HEK293 (cell line): ENCODE measurements at regions not wholly inside any gene's neighbourhood (a gene's known extent, or its start where the extent isn't known, plus 50 kb on each side); places are given as distances from the start of the nearest gene placed in this dataset.

Source experiments
- CTCF ChIA-PET: fragments of 350-600 bp; formaldehyde crosslinking; extraction: SDS; loops from one replicate; lab custom pipeline; 2021; ENCODE audit warnings: antibody characterized with exemption; lab: Yijun Ruan, JAX
- POLR2A ChIA-PET: fragments of 300-600 bp; formaldehyde crosslinking; extraction: SDS; loops from one replicate; lab custom pipeline; 2020; ENCODE audit warnings: antibody characterized with exemption, inconsistent platforms; lab: Yijun Ruan, JAX
- H3K27ac ChIP-seq: fragments of 200-500 bp; sonication (Bioruptor generic); 2 replicates; pipeline ENCODE4 v1.5.1; 2014; ENCODE audit warnings: low read depth, low read length, control low read depth, inconsistent platforms; ENCODE audit errors: extremely low read depth
- H3K36me3 ChIP-seq, 2 experiments: fragments of 200-500 bp in 1 of 2; sonication (Bioruptor generic) in 1 of 2; 1 replicate in 1 of 2; 2 replicates in 1 of 2; pipeline ENCODE4 v1.5.1; 2014 to 2017; ENCODE audit warnings: inconsistent platforms in 2 of 2, low read length in 2 of 2; ENCODE audit not compliant: control insufficient read depth in 2 of 2, insufficient read depth in 1 of 2
- H3K4me1 ChIP-seq: fragments of 200-500 bp; sonication (Bioruptor generic); 2 replicates; pipeline ENCODE4 v1.5.1; 2014; ENCODE audit warnings: mild to moderate bottlenecking, low read length, inconsistent platforms; ENCODE audit not compliant: control insufficient read depth, insufficient read depth
- H3K4me3 ChIP-seq: 2 replicates; pipeline ENCODE4 v1.5.1; 2011; ENCODE audit warnings: low read depth, mild to moderate bottlenecking, control low read depth, low read length, moderate library complexity
- H3K9me3 ChIP-seq: fragments of 200-500 bp; sonication (Bioruptor generic); 2 replicates; pipeline ENCODE4 v1.5.1; 2014; ENCODE audit warnings: low read depth, low read length, inconsistent platforms; ENCODE audit not compliant: control insufficient read depth, insufficient read depth
- GLI4 ChIP-seq: fragments of 450-650 bp; formaldehyde crosslinking; IDR thresholded peaks from 2 replicates; pipeline ENCODE4 v1.5.1; 2016; ENCODE audit warnings: missing biosample characterization, missing genetic modification characterization
- IKZF3 ChIP-seq: fragments of 450-650 bp; IDR thresholded peaks from 2 replicates; pipeline ENCODE4 v1.5.0; 2018; ENCODE audit warnings: missing biosample characterization, mild to moderate bottlenecking, missing genetic modification characterization, moderate library complexity
- MYNN ChIP-seq: fragments of 450-650 bp; formaldehyde crosslinking; IDR thresholded peaks from 2 replicates; pipeline ENCODE4 v1.5.1; 2016; ENCODE audit warnings: missing biosample characterization, missing genetic modification characterization, borderline replicate concordance
- PRDM2 ChIP-seq: fragments of 450-650 bp; formaldehyde crosslinking; IDR thresholded peaks from 2 replicates; pipeline ENCODE4 v1.5.1; 2016; ENCODE audit warnings: missing biosample characterization, missing genetic modification characterization, borderline replicate concordance
- SETDB1 ChIP-seq: IDR thresholded peaks from one replicate; pipeline ENCODE4 v1.6.1; 2017; ENCODE audit warnings: mild to moderate bottlenecking, low read length, moderate library complexity, mixed read lengths; ENCODE audit not compliant: insufficient read length
- TRIM28 ChIP-seq: IDR thresholded peaks from 2 replicates; pipeline ENCODE4 v1.6.1; 2011; ENCODE audit warnings: low read length, control low read depth, borderline replicate concordance
- YY1 ChIP-seq: fragments of 450-650 bp; formaldehyde crosslinking; IDR thresholded peaks from 2 replicates; pipeline ENCODE4 v1.5.1; 2018; ENCODE audit warnings: missing biosample characterization, missing genetic modification characterization
- ZBTB17 ChIP-seq: fragments of 450-650 bp; formaldehyde crosslinking; IDR thresholded peaks from 2 replicates; pipeline ENCODE4 v1.5.1; 2016; ENCODE audit warnings: missing biosample characterization, missing genetic modification characterization
- ZFHX2 ChIP-seq: fragments of 450-650 bp; formaldehyde crosslinking; conservative IDR thresholded peaks from 2 replicates; pipeline ENCODE4 v1.5.1; 2016; ENCODE audit warnings: missing biosample characterization, missing genetic modification characterization
- ZFP3 ChIP-seq: fragments of 450-650 bp; formaldehyde crosslinking; IDR thresholded peaks from 2 replicates; pipeline ENCODE4 v1.5.1; 2016; ENCODE audit warnings: low read depth, missing biosample characterization, missing genetic modification characterization
- ZFP69B ChIP-seq: fragments of 450-650 bp; formaldehyde crosslinking; IDR thresholded peaks from 2 replicates; pipeline ENCODE4 v1.5.1; 2016; ENCODE audit warnings: missing biosample characterization, missing genetic modification characterization
- ZNF112 ChIP-seq: fragments of 450-650 bp; formaldehyde crosslinking; IDR thresholded peaks from 2 replicates; pipeline ENCODE4 v1.5.0; 2017; ENCODE audit warnings: missing biosample characterization, missing genetic modification characterization
- ZNF138 ChIP-seq: fragments of 450-650 bp; formaldehyde crosslinking; IDR thresholded peaks from 2 replicates; pipeline ENCODE4 v1.5.1; 2016; ENCODE audit warnings: missing biosample characterization, missing genetic modification characterization, borderline replicate concordance
- ZNF223 ChIP-seq: fragments of 450-650 bp; formaldehyde crosslinking; IDR thresholded peaks from 2 replicates; pipeline ENCODE4 v1.5.1; 2016; ENCODE audit warnings: missing biosample characterization, missing genetic modification characterization
- ZNF324 ChIP-seq: fragments of 450-650 bp; formaldehyde crosslinking; IDR thresholded peaks from 2 replicates; pipeline ENCODE4 v1.5.1; 2016; ENCODE audit warnings: missing biosample characterization, missing genetic modification characterization
- ZNF354C ChIP-seq: fragments of 450-650 bp; formaldehyde crosslinking; IDR thresholded peaks from 2 replicates; pipeline ENCODE4 v1.5.1; 2016; ENCODE audit warnings: missing biosample characterization, missing genetic modification characterization, low read depth, borderline replicate concordance
- ZNF366 ChIP-seq: fragments of 450-650 bp; formaldehyde crosslinking; conservative IDR thresholded peaks from 2 replicates; pipeline ENCODE4 v1.5.1; 2016; ENCODE audit warnings: missing biosample characterization, missing genetic modification characterization
- ZNF544 ChIP-seq: fragments of 450-650 bp; formaldehyde crosslinking; IDR thresholded peaks from 2 replicates; pipeline ENCODE4 v1.5.0; 2017; ENCODE audit warnings: missing biosample characterization, missing genetic modification characterization
- ZNF629 ChIP-seq: fragments of 450-650 bp; formaldehyde crosslinking; IDR thresholded peaks from 2 replicates; pipeline ENCODE4 v1.5.1; 2017; ENCODE audit warnings: missing biosample characterization, missing genetic modification characterization
- ZNF747 ChIP-seq: fragments of 450-650 bp; formaldehyde crosslinking; IDR thresholded peaks from 2 replicates; pipeline ENCODE4 v1.5.1; 2016; ENCODE audit warnings: missing biosample characterization, missing genetic modification characterization
- TF ChIP-seq, protein P1 (sequence below): fragments of 450-650 bp; formaldehyde crosslinking; IDR thresholded peaks from 2 replicates; pipeline ENCODE4 v1.5.1; 2016; ENCODE audit warnings: missing biosample characterization, missing genetic modification characterization
- TF ChIP-seq, protein P2 (sequence below): fragments of 450-650 bp; formaldehyde crosslinking; IDR thresholded peaks from 2 replicates; pipeline ENCODE4 v1.5.1; 2016; ENCODE audit warnings: missing biosample characterization, missing genetic modification characterization, low read depth

DNA sequence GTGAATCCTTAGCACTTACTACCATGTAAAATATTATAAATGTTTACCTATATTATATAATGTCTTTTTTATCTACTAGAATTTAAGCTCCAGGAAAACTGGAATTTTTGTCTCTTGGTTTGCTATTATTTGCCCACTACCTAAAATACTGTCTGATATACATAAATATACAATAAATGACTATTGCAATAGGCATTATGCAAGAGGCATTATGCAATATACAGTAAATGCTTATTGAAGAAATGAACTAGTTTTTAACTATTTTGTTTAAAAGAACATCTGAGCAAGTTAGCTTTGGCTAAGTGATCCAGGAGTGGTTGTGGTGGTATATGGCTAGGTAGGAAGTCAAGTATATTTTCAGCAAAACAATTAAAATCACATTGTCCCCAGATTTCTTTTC is 640.2 kb upstream of the PKN2 start (continued):
- TF ChIP-seq PRDM2 (tag by site-specific recombination) (no peak), ZFHX2 (tag by site-specific recombination) (no peak), ZNF354C (tag by site-specific recombination) (no peak), GLI4 (tag by site-specific recombination) (no peak), ZNF747 (tag by site-specific recombination) (no peak), ZNF223 (tag by site-specific recombination) (no peak), ZFP69B (no peak), ZNF629 (tag by site-specific recombination) (no peak), IKZF3 (no peak), TRIM28 (no peak), ZNF138 (no peak), ZNF324 (tag by site-specific recombination) (no peak)
- TF ChIP-seq, protein P1, sequence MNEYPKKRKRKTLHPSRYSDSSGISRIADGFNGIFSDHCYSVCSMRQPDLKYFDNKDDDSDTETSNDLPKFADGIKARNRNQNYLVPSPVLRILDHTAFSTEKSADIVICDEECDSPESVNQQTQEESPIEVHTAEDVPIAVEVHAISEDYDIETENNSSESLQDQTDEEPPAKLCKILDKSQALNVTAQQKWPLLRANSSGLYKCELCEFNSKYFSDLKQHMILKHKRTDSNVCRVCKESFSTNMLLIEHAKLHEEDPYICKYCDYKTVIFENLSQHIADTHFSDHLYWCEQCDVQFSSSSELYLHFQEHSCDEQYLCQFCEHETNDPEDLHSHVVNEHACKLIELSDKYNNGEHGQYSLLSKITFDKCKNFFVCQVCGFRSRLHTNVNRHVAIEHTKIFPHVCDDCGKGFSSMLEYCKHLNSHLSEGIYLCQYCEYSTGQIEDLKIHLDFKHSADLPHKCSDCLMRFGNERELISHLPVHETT (tag by site-specific recombination): no peak

DNA sequence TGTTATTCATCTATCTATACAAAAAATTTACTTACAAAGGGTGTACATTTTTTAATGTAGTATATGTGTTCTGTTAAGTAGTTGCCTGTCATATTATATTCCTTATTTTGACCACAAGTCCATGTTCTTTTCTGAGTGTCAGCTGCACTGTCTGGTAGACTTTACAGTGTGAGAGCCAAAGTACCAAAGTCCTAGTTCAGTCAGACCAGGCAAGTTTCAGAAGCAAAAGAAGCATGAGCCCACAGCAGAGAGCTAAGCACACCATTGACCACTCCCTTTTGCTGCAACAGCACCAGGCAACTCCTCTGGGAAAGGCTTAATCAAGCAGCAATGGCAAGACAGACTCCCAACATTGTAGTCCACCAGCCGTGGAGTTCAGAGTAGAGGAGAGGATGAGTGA is 631.9 kb upstream of the PKN2 start:
- no peaks in the 10 kb centered on the region for H3K4me1 ChIP-seq
- no peak overlapping the region for H3K27ac ChIP-seq
- ChIA-PET POLR2A (no interaction called here), CTCF (interaction anchor here (0.7 kb wide), 4 partner anchors 8 to 761 kb away, joined by 3 to 8 read pairs (median 4); no protein-coding TSS in a partner anchor)
- no peak overlapping the region for H3K4me3 ChIP-seq
- TF ChIP-seq SETDB1 (no peak), ZNF544 (tag by site-specific recombination) (no peak), YY1 (tag by site-specific recombination) (no peak), ZFP3 (tag by site-specific recombination) (no peak), ZNF112 (no peak), ZBTB17 (tag by site-specific recombination) (no peak), ZNF366 (tag by site-specific recombination) (no peak), MYNN (tag by site-specific recombination) (no peak)
- TF ChIP-seq, protein P2, sequence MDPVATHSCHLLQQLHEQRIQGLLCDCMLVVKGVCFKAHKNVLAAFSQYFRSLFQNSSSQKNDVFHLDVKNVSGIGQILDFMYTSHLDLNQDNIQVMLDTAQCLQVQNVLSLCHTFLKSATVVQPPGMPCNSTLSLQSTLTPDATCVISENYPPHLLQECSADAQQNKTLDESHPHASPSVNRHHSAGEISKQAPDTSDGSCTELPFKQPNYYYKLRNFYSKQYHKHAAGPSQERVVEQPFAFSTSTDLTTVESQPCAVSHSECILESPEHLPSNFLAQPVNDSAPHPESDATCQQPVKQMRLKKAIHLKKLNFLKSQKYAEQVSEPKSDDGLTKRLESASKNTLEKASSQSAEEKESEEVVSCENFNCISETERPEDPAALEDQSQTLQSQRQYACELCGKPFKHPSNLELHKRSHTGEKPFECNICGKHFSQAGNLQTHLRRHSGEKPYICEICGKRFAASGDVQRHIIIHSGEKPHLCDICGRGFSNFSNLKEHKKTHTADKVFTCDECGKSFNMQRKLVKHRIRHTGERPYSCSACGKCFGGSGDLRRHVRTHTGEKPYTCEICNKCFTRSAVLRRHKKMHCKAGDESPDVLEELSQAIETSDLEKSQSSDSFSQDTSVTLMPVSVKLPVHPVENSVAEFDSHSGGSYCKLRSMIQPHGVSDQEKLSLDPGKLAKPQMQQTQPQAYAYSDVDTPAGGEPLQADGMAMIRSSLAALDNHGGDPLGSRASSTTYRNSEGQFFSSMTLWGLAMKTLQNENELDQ (tag by site-specific recombination): no peak
- H3K9me3 ChIP-seq: no peaks in the 10 kb centered on the region
- H3K36me3 ChIP-seq: no peaks in the 10 kb centered on the region
